PC-3 (cell line): ENCODE measurements at regions not wholly inside any gene's neighbourhood (a gene's known extent, or its start where the extent isn't known, plus 50 kb on each side); places are given as distances from the start of the nearest gene placed in this dataset.

Experiments used
- EZH2 ChIP-seq: fragments of 300-600 bp; sonication (generic); IDR thresholded peaks from one replicate; pipeline ENCODE4 v1.6.1; 2017; ENCODE audit warnings: antibody characterized with exemption, mild to moderate bottlenecking, low read length; ENCODE audit not compliant: unreplicated experiment
- TF ChIP-seq, protein P1 (sequence below): fragments of 300-600 bp; sonication (generic); conservative IDR thresholded peaks from 2 replicates; pipeline ENCODE4 v1.5.1; 2017; ENCODE audit warnings: antibody characterized with exemption, low read depth, mild to moderate bottlenecking, low read length

DNA sequence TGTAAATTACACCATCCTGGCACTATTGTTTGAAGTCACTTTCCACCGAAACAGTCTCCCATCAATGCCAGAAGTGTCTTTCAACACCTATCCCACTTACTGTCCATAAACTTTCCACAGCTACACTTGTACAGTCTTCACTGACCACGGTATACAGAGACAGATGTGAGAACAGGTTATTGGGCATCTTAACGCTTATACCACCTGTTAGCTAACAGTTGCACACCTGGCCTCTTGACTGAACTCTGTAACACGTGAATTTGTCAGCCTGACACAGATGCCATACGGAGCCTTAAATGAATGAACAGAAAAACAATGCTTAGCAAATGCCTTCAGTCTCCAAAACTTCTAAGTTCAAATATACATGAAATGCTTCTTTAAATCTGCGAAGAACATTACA is 440.5 kb downstream of the SHQ1 start:
- TF ChIP-seq, protein P1, sequence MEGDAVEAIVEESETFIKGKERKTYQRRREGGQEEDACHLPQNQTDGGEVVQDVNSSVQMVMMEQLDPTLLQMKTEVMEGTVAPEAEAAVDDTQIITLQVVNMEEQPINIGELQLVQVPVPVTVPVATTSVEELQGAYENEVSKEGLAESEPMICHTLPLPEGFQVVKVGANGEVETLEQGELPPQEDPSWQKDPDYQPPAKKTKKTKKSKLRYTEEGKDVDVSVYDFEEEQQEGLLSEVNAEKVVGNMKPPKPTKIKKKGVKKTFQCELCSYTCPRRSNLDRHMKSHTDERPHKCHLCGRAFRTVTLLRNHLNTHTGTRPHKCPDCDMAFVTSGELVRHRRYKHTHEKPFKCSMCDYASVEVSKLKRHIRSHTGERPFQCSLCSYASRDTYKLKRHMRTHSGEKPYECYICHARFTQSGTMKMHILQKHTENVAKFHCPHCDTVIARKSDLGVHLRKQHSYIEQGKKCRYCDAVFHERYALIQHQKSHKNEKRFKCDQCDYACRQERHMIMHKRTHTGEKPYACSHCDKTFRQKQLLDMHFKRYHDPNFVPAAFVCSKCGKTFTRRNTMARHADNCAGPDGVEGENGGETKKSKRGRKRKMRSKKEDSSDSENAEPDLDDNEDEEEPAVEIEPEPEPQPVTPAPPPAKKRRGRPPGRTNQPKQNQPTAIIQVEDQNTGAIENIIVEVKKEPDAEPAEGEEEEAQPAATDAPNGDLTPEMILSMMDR, result no peak
- TF ChIP-seq EZH2, result no peak
